Left renal pelvis (tissue), 4 donors: ENCODE measurements at regions not wholly inside any gene's neighbourhood (a gene's known extent, or its start where the extent isn't known, plus 50 kb on each side); places are given as distances from the start of the nearest gene placed in this dataset.

Source experiments
- DNase-seq, 4 donors: peaks; one replicate each; pipeline ENCODE4 v3.0.0-alpha.2; 2013; ENCODE audit warnings: low read depth in 4 of 4, low spot score in 3 of 4

- no peak for DNase-seq
These were observed 143.0 kb upstream of the SLC1A4 start for GRCh38 chr2:64846177-64846576.

GRCh38 chr2:64847930-64848329 lies 141.3 kb upstream of the SLC1A4 start:
- no peak for DNase-seq

GRCh38 chr2:64848363-64848762 lies 140.8 kb upstream of the SLC1A4 start:
- no peak for DNase-seq

- DNase-seq, result no peak
These were observed 140.3 kb upstream of the SLC1A4 start for GRCh38 chr2:64848945-64849344.

- no peak for DNase-seq
These were observed 138.6 kb upstream of the SLC1A4 start for GRCh38 chr2:64850642-64851041.

GRCh38 chr2:64852771-64853241 lies 136.4 kb upstream of the SLC1A4 start:
- no peak for DNase-seq

GRCh38 chr2:64853306-64853705 lies 135.9 kb upstream of the SLC1A4 start:
- DNase-seq, result no peak

- DNase-seq, result no peak
These were observed 135.3 kb upstream of the SLC1A4 start for GRCh38 chr2:64853894-64854293.

- no peak for DNase-seq
These were observed 134.4 kb upstream of the SLC1A4 start for GRCh38 chr2:64854773-64855237.

GRCh38 chr2:64857581-64858471 lies 131.4 kb upstream of the SLC1A4 start:
- DNase-seq, result no peak

GRCh38 chr2:64858541-64859311 lies 130.5 kb upstream of the SLC1A4 start:
- no peak for DNase-seq

GRCh38 chr2:64859312-64860212 lies 129.6 kb upstream of the SLC1A4 start:
- peak in 2 of 4 donors; percentile 50 to 55 for DNase-seq

GRCh38 chr2:64860276-64860885 lies 128.8 kb upstream of the SLC1A4 start:
- no peak for DNase-seq

GRCh38 chr2:64860936-64861335 lies 128.3 kb upstream of the SLC1A4 start:
- no peak for DNase-seq

GRCh38 chr2:64861452-64862397 lies 127.5 kb upstream of the SLC1A4 start:
- no peak for DNase-seq

- no peak for DNase-seq
These were observed 126.6 kb upstream of the SLC1A4 start for GRCh38 chr2:64862623-64863022.

- no peak for DNase-seq
These were observed 125.9 kb upstream of the SLC1A4 start for GRCh38 chr2:64863097-64863820.
